Breast epithelium (tissue), 3 donors: ENCODE measurements at regions not wholly inside any gene's neighbourhood (a gene's known extent, or its start where the extent isn't known, plus 50 kb on each side); places are given as distances from the start of the nearest gene placed in this dataset.

ENCODE experiments used
- CTCF ChIP-seq, 3 donors: fragments of 450-650 bp; IDR thresholded peaks; one replicate each; pipeline ENCODE4 v1.5.1; 2016 to 2017; ENCODE audit warnings: antibody characterized with exemption in 3 of 3, mild to moderate bottlenecking in 3 of 3, moderate library complexity in 3 of 3
- POLR2A ChIP-seq: fragments of 450-650 bp; IDR thresholded peaks from one replicate; pipeline ENCODE4 v1.6.1; 2016; ENCODE audit warnings: antibody characterized with exemption, mild to moderate bottlenecking, moderate library complexity
- POLR2AphosphoS5 ChIP-seq, 3 donors: sonication (generic); formaldehyde crosslinking; IDR thresholded peaks; one replicate each; pipeline ENCODE4 v1.6.1; 2017; ENCODE audit warnings: antibody characterized with exemption in 3 of 3

DNA sequence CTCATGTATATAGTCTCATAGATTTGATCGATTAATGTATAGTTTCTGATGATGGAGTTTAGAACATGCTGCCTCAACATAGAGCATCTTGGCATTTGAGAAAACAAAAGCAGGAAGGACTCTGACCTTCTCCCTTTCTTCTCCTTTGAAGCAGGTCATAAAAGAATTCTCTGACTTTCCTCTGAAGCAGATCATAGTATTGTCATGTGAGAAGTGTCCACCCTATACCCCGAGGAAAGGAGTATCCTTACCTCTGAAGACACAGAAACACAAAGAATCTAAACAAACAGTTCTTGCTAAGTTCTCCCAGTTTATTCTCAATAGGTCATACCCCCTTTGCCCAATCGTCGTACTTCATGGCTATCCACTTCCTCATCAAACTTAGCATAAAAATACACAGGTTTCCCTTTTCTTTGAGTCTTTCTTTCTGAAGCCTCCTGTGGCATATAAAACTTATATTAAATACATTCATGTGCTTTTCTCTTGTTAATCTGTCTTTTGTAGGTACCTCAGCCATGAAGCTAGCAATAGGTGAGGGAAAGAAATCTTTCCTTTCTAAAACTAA lies 194.9 kb downstream of the REEP3 start:
- no peak for TF ChIP-seq POLR2A
- no peak for TF ChIP-seq CTCF (IDR thresholded peaks at IDR 0.05)
- no peak for TF ChIP-seq POLR2AphosphoS5 (IDR thresholded peaks at IDR 0.05)
